HUDEP-2 (cell line): ENCODE measurements at regions not wholly inside any gene's neighbourhood (a gene's known extent, or its start where the extent isn't known, plus 50 kb on each side); places are given as distances from the start of the nearest gene placed in this dataset.

Source experiments
- DNase-seq, 76 experiments: peaks; one replicate each; lab custom pipeline; 2025; ENCODE audit not compliant: unreplicated experiment in 76 of 76; lab: John Stamatoyannopoulos, UW

DNA sequence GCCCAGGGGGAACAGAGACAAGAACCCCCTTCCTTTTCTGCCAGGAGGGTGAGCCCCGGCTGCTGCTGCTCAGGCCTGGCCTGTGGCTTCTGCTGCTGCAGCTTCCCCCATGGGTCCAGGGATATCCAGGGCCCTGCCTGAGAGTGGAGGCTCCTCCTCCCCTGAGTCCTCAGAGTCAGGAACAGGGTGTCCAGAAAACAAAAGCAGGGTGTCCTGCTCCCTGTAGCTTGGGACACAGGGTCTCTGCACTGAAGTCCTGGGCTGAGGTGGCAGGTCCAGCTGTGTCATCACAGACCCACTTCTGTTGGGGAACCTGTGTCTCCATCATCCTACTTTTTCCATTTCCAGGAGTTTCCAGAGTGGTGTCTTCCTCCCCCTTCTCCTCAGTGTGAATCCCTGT, 76.1 kb downstream of the ZNF280B start:
- no peak for DNase-seq

- no peak for DNase-seq
These were observed 75.6 kb downstream of the ZNF280B start for GRCh38 chr22:22432937-22433336.

DNA sequence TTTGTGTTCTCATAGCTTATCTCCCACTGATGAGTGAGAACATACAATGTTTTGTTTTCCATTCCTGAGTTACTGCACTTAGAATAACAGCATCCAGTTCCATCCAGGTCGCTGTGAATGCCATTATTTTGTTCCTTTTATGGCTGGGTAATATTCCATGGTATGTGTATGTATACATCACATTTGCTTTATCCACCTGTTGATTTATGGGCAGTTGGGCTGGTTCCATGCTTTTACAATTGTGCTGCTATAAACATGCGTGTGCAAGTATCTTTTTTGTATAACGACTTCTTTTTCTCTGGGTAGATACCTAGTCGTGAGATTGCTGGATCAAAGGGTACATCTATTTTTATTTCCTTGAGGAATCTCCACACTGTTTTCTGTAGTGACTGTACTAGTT, 74.8 kb downstream of the ZNF280B start:
- DNase-seq, result no peak
